ENCODE measurements at regions not wholly inside any gene's neighbourhood (a gene's known extent, or its start where the extent isn't known, plus 50 kb on each side); places are given as distances from the start of the nearest gene placed in this dataset.

DNA sequence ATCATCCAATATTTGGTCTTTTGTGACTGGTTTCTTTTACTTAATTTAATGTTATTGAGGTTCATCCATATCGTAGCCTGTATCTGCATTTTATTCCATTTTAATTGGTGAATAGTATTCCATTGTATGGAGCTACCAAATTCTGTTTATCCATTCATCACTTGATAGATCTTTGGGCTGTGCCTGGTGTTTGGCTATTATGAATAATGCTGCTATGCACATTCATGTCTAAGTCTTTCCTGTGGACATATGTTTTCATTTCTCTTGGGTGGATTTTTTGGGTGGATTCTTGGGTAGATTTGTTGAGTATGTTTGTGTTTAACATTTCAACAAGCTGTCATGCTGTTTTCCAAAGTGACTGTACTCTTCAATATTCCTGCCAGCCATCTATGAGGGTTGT, 52.5 kb upstream of the NEDD4L start:
- Mint-ChIP-seq H3K27ac (no peak overlapping the region), H3K27me3 (peaks cover 4 to 30% (median 17%) of the 10 kb centered on the region in 5 donors), H3K4me1 (peaks cover 0 to 3% (median 0%) of the 10 kb centered on the region in 7 donors), H3K36me3 (no peaks in the 10 kb centered on the region), H3K9me3 (no peaks in the 10 kb centered on the region), H3K4me3 (no peak overlapping the region)
- ChIA-PET CTCF (no interaction called here), POLR2A (no interaction called here)
- Histone ChIP-seq H3K4me3 (ENCODE audit: low read length) (no peak overlapping the region), H3K27ac (ENCODE audit: low read depth, low read length) (no peak overlapping the region), H3K9me3 (ENCODE audit: control insufficient read depth in 2 of 3, low read length in 3 of 3) (no peaks in the 10 kb centered on the region), H3K27me3 (ENCODE audit: control insufficient read depth in 2 of 2, insufficient read depth in 2 of 2, low read length in 2 of 2) (no peaks in the 10 kb centered on the region), H3K4me1 (ENCODE audit: control insufficient read depth in 2 of 2, insufficient read depth in 2 of 2, low read length in 2 of 2) (no peaks in the 10 kb centered on the region), H3K36me3 (ENCODE audit: control insufficient read depth in 2 of 3, insufficient read depth in 3 of 3, low read length in 3 of 3) (no peaks in the 10 kb centered on the region)
- intact Hi-C loops (cut with micrococcal nuclease) = no loop called here
- ATAC-seq (no peak), DNase-seq (no peak)

DNA sequence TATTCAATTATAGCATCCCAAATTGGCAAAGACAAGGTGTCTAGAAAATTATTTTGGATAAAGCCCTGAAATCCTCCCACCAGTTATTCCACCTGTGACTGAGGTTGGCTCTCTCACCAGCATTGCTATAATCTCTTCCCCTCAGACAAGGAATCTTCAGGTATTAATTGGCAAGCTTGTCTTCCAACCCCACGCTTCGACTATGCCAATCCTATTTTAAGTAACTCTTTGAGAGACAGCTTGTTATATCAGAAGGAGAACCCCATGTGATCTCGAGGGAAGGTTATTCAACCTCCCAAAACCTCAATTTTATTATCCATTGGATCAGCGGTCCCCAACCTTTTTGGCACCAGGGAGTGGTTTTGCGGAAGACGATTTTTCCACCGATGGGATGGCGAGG, 54.5 kb upstream of the NEDD4L start:
- DNase-seq = no peak
- no peaks in the 10 kb centered on the region for H3K9me3 Mint-ChIP-seq
- no peaks in the 10 kb centered on the region for H3K4me1 Mint-ChIP-seq
- ATAC-seq = no peak
- H3K36me3 Mint-ChIP-seq = no peaks in the 10 kb centered on the region
- no peak overlapping the region for H3K4me3 Mint-ChIP-seq
- Histone ChIP-seq H3K36me3 (ENCODE audit: control insufficient read depth in 2 of 3, insufficient read depth in 3 of 3, low read length in 3 of 3) (no peaks in the 10 kb centered on the region), H3K9me3 (ENCODE audit: control insufficient read depth in 2 of 3, low read length in 3 of 3) (no peaks in the 10 kb centered on the region), H3K27me3 (ENCODE audit: control insufficient read depth in 2 of 2, insufficient read depth in 2 of 2, low read length in 2 of 2) (no peaks in the 10 kb centered on the region), H3K27ac (ENCODE audit: low read depth, low read length) (no peak overlapping the region), H3K4me1 (ENCODE audit: control insufficient read depth in 2 of 2, insufficient read depth in 2 of 2, low read length in 2 of 2) (no peaks in the 10 kb centered on the region), H3K4me3 (ENCODE audit: low read length) (no peak overlapping the region)
- H3K27ac Mint-ChIP-seq = no peak overlapping the region
- peaks cover 0 to 20% (median 16%) of the 10 kb centered on the region in 5 donors for H3K27me3 Mint-ChIP-seq
- POLR2A ChIA-PET = no interaction called here
- intact Hi-C loops (cut with micrococcal nuclease) = no loop called here
- CTCF ChIA-PET = interaction anchor here (0.7 kb wide), 1 partner anchor 106 kb away, joined by 3 read pairs; no protein-coding TSS in a partner anchor

DNA sequence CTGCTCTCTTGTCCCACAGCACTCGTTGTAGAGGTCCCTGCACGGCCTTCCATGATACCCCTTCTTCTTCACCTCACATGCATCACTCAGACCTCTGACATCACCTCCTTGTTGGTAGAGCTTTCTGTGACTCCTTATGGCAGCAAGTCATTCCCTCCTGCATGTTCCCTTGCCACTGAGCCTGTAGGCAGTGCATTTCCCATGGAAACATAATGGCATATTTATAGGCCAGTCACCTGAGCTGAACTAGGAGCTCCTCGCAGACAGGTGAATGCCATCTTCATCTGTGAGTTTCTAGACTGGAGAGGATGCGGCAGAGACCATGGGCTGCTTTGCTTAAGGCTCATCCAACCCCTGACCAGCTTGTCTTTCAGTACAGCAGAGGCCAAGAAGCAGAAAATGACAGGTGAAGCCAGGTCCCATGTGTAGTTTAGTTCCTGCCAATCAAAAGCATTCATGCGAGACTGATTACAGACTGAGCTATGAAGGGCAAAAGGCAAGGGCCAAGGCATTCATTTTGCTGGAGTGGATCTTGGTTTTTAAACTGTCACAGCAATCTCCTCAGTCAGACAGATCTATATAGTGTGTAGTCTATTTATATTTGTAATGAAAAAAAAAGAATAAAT, 59.4 kb upstream of the NEDD4L start:
- no peaks in the 10 kb centered on the region for H3K4me1 ChIP-seq (ENCODE audit: control insufficient read depth in 2 of 2, insufficient read depth in 2 of 2, low read length in 2 of 2)
- H3K9me3 ChIP-seq (ENCODE audit: control insufficient read depth in 2 of 3, low read length in 3 of 3) = no peaks in the 10 kb centered on the region
- ChIA-PET CTCF (no interaction called here), POLR2A (no interaction called here)
- H3K27me3 ChIP-seq (ENCODE audit: control insufficient read depth in 2 of 2, insufficient read depth in 2 of 2, low read length in 2 of 2) = no peaks in the 10 kb centered on the region
- no peak overlapping the region for H3K4me3 ChIP-seq (ENCODE audit: low read length)
- intact Hi-C loops (cut with micrococcal nuclease) = no loop called here
- peaks cover 0 to 2% (median 0%) of the 10 kb centered on the region in 11 donors for H3K9me3 Mint-ChIP-seq
- DNase-seq (no peak), ATAC-seq (no peak)
- no peak overlapping the region for H3K27ac Mint-ChIP-seq
- H3K4me1 Mint-ChIP-seq = no peaks in the 10 kb centered on the region
- H3K36me3 ChIP-seq (ENCODE audit: control insufficient read depth in 2 of 3, insufficient read depth in 3 of 3, low read length in 3 of 3) = no peaks in the 10 kb centered on the region
- no peak overlapping the region for H3K4me3 Mint-ChIP-seq
- no peaks in the 10 kb centered on the region for H3K36me3 Mint-ChIP-seq
- H3K27me3 Mint-ChIP-seq = peaks cover 0 to 10% (median 4%) of the 10 kb centered on the region in 5 donors
- H3K27ac ChIP-seq (ENCODE audit: low read depth, low read length) = no peak overlapping the region

GRCh38 chr18:57983965-57984364, 60.1 kb upstream of the NEDD4L start:
- H3K27me3 Mint-ChIP-seq = peaks cover 0 to 10% (median 4%) of the 10 kb centered on the region in 5 donors
- peaks cover 0 to 2% (median 0%) of the 10 kb centered on the region in 11 donors for H3K9me3 Mint-ChIP-seq
- no peak for ATAC-seq
- no peak overlapping the region for H3K4me3 Mint-ChIP-seq
- CTCF ChIA-PET = no interaction called here
- no peak overlapping the region for H3K27ac Mint-ChIP-seq
- Histone ChIP-seq H3K27ac (ENCODE audit: low read depth, low read length) (no peak overlapping the region), H3K9me3 (ENCODE audit: control insufficient read depth in 2 of 3, low read length in 3 of 3) (no peaks in the 10 kb centered on the region), H3K27me3 (ENCODE audit: control insufficient read depth in 2 of 2, insufficient read depth in 2 of 2, low read length in 2 of 2) (peaks cover 0 to 1% of the 10 kb centered on the region in 2 donors), H3K4me1 (ENCODE audit: control insufficient read depth in 2 of 2, insufficient read depth in 2 of 2, low read length in 2 of 2) (no peaks in the 10 kb centered on the region), H3K36me3 (ENCODE audit: control insufficient read depth in 2 of 3, insufficient read depth in 3 of 3, low read length in 3 of 3) (no peaks in the 10 kb centered on the region), H3K4me3 (ENCODE audit: low read length) (no peak overlapping the region)
- H3K4me1 Mint-ChIP-seq = no peaks in the 10 kb centered on the region
- no peaks in the 10 kb centered on the region for H3K36me3 Mint-ChIP-seq
- POLR2A ChIA-PET = no interaction called here
- intact Hi-C loops (cut with micrococcal nuclease) = no loop called here
- DNase-seq = no peak

DNA sequence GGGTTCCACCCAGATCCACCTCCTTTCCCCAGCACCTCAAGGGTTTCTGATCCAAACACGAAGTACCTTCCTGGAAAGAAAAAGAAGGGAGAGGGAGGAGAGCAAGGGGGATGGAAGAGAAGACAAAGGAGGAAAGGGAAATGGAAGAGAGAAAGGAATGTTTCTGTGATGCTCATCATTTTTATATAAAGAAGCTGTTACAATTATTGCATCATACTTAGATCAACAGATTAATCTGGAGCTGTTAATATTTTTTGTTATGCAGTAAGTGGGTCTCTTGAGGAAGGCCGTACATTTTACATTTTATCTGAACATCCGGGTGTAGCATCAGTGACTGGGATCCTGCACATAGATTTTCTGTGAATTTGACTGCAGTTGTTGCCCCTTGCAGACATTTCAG, 60.6 kb upstream of the NEDD4L start:
- peaks cover 0 to 4% of the 10 kb centered on the region in 2 donors for H3K27me3 ChIP-seq (ENCODE audit: control insufficient read depth in 2 of 2, insufficient read depth in 2 of 2, low read length in 2 of 2)
- no peaks in the 10 kb centered on the region for H3K4me1 ChIP-seq (ENCODE audit: control insufficient read depth in 2 of 2, insufficient read depth in 2 of 2, low read length in 2 of 2)
- DNase-seq (no peak), ATAC-seq (no peak)
- H3K36me3 ChIP-seq (ENCODE audit: control insufficient read depth in 2 of 3, insufficient read depth in 3 of 3, low read length in 3 of 3) = no peaks in the 10 kb centered on the region
- Mint-ChIP-seq H3K4me1 (no peaks in the 10 kb centered on the region), H3K27me3 (peaks cover 0 to 11% (median 6%) of the 10 kb centered on the region in 5 donors), H3K4me3 (no peak overlapping the region), H3K9me3 (peaks cover 0 to 2% (median 0%) of the 10 kb centered on the region in 11 donors), H3K36me3 (no peaks in the 10 kb centered on the region), H3K27ac (no peak overlapping the region)
- ChIA-PET POLR2A (no interaction called here), CTCF (no interaction called here)
- no peak overlapping the region for H3K27ac ChIP-seq (ENCODE audit: low read depth, low read length)
- H3K9me3 ChIP-seq (ENCODE audit: control insufficient read depth in 2 of 3, low read length in 3 of 3) = no peaks in the 10 kb centered on the region
- H3K4me3 ChIP-seq (ENCODE audit: low read length) = no peak overlapping the region
- intact Hi-C loops (cut with micrococcal nuclease) = no loop called here

DNA sequence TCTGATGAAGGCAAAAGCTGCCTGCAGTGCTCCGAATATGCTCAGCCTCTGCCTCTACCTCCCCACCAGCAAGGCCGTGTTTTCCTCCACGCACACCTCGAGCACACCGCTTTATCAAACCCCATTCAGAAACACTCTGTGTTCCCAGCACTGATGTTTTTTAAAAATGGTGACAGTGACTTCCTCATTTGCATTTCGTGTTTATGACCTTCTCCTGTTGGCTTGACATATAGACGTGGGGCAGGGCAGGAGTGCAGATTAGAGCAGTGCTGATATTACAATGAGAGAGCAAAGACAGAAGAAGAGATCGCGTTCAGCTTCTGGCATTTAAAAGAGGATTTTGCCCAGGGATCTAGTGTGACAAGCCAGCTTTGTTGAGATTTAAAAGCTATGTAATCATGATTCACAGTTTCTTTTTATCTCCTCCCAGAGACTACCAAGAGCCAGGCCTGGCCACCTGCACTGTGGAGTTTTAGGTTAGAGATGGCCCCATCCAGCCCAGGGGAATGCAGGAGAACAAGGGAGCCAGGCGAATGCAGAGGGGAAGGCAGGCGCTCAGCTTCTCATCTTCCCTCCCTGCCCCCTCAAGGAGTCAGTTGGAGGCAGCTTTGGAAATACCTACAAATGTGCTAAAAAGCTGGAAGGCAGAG, 61.5 kb upstream of the NEDD4L start:
- no peaks in the 10 kb centered on the region for H3K9me3 ChIP-seq (ENCODE audit: control insufficient read depth in 2 of 3, low read length in 3 of 3)
- Mint-ChIP-seq H3K4me3 (no peak overlapping the region), H3K27ac (peak overlapping the region in 1 of 9 donors; percentile 25), H3K9me3 (peaks cover 0 to 2% (median 0%) of the 10 kb centered on the region in 11 donors), H3K4me1 (no peaks in the 10 kb centered on the region), H3K36me3 (no peaks in the 10 kb centered on the region), H3K27me3 (peaks cover 2 to 17% (median 12%) of the 10 kb centered on the region in 5 donors)
- H3K4me3 ChIP-seq (ENCODE audit: low read length) = no peak overlapping the region
- ChIA-PET POLR2A (no interaction called here), CTCF (no interaction called here)
- intact Hi-C loops (cut with micrococcal nuclease) = no loop called here
- no peak for DNase-seq
- H3K27ac ChIP-seq (ENCODE audit: low read depth, low read length) = no peak overlapping the region
- H3K4me1 ChIP-seq (ENCODE audit: control insufficient read depth in 2 of 2, insufficient read depth in 2 of 2, low read length in 2 of 2) = no peaks in the 10 kb centered on the region
- no peak for ATAC-seq
- H3K27me3 ChIP-seq (ENCODE audit: control insufficient read depth in 2 of 2, insufficient read depth in 2 of 2, low read length in 2 of 2) = peaks cover 0 to 4% of the 10 kb centered on the region in 2 donors
- H3K36me3 ChIP-seq (ENCODE audit: control insufficient read depth in 2 of 3, insufficient read depth in 3 of 3, low read length in 3 of 3) = no peaks in the 10 kb centered on the region
